Keratinocyte (primary cell): ENCODE measurements at regions not wholly inside any gene's neighbourhood (a gene's known extent, or its start where the extent isn't known, plus 50 kb on each side); places are given as distances from the start of the nearest gene placed in this dataset.

Source experiments
- DNase-seq: peaks from one replicate; pipeline ENCODE4 v3.0.0-alpha.2; 2011; ENCODE audit warnings: low read depth, missing footprints, low spot score
- FAIRE-seq: peaks from 2 replicates; lab custom pipeline; 2011; peaks lifted over from hg19 to GRCh38; lab: Jason Lieb, UNC
- H2AFZ ChIP-seq: 2 replicates; pipeline ENCODE4 v1.6.0; 2012; ENCODE audit warnings: low read length, control low read depth, inconsistent platforms; ENCODE audit not compliant: control insufficient read depth
- H3K27ac ChIP-seq: 2 replicates; pipeline ENCODE4 v1.5.1; 2011; ENCODE audit warnings: low read length; ENCODE audit not compliant: control insufficient read depth, insufficient read depth
- H3K27me3 ChIP-seq: 3 replicates; pipeline ENCODE4 v1.6.0; 2011; ENCODE audit warnings: low read length; ENCODE audit not compliant: control insufficient read depth, insufficient read depth; ENCODE audit errors: extremely low read depth
- H3K36me3 ChIP-seq, 2 experiments: 2 replicates in 1 of 2; 3 replicates in 1 of 2; pipeline ENCODE4 v1.5.1; 2011; ENCODE audit warnings: low read length in 2 of 2, mild to moderate bottlenecking in 1 of 2; ENCODE audit not compliant: control insufficient read depth in 2 of 2, insufficient read depth in 2 of 2; ENCODE audit errors: extremely low read depth in 1 of 2
- H3K4me1 ChIP-seq: 3 replicates; pipeline ENCODE4 v1.5.1; 2011; ENCODE audit warnings: low read length; ENCODE audit not compliant: control insufficient read depth, insufficient read depth; ENCODE audit errors: extremely low read depth
- H3K4me2 ChIP-seq: 3 replicates; pipeline ENCODE4 v1.6.0; 2011; ENCODE audit warnings: low read depth, low read length; ENCODE audit not compliant: control insufficient read depth, insufficient read depth; ENCODE audit errors: extremely low read depth
- H3K4me3 ChIP-seq, 3 experiments: fragments of 200-600 bp in 1 of 3; sonication (generic) in 1 of 3; 2 replicates in 2 of 3; 3 replicates in 1 of 3; pipeline ENCODE4 v1.5.1; 2011 to 2016; ENCODE audit warnings: low read length in 3 of 3, mild to moderate bottlenecking in 3 of 3, control low read depth in 2 of 3, inconsistent platforms in 1 of 3, low read depth in 1 of 3, mixed read lengths in 1 of 3, mixed run types in 1 of 3, moderate library complexity in 1 of 3; ENCODE audit not compliant: control insufficient read depth in 2 of 3, insufficient read depth in 2 of 3; ENCODE audit errors: extremely low read depth in 1 of 3
- H3K79me2 ChIP-seq: 2 replicates; pipeline ENCODE4 v1.6.0; 2012; ENCODE audit warnings: low read length; ENCODE audit not compliant: control insufficient read depth, insufficient read depth
- H3K9ac ChIP-seq: 3 replicates; pipeline ENCODE4 v1.6.0; 2011; ENCODE audit warnings: low read length; ENCODE audit not compliant: control insufficient read depth, insufficient read depth; ENCODE audit errors: extremely low read depth
- H3K9me1 ChIP-seq: 3 replicates; pipeline ENCODE4 v1.6.0; 2011; ENCODE audit warnings: low read length; ENCODE audit not compliant: control insufficient read depth, insufficient read depth; ENCODE audit errors: extremely low read depth
- H3K9me3 ChIP-seq: 2 replicates; pipeline ENCODE4 v1.5.1; 2012; ENCODE audit warnings: low read depth, low read length; ENCODE audit not compliant: control insufficient read depth
- H4K20me1 ChIP-seq: 3 replicates; pipeline ENCODE4 v1.6.0; 2011; ENCODE audit warnings: low read length; ENCODE audit not compliant: control insufficient read depth, insufficient read depth; ENCODE audit errors: extremely low read depth
- CTCF ChIP-seq, 3 experiments: IDR thresholded peaks in 1 of 3; conservative IDR thresholded peaks in 1 of 3; optimal IDR thresholded peaks in 1 of 3; 2 replicates in 2 of 3; 3 replicates in 1 of 3; pipeline versions ENCODE3 to v1.5.1; 2011; ENCODE audit warnings: low read length in 3 of 3, mild to moderate bottlenecking in 3 of 3, moderate library complexity in 2 of 3, control low read depth in 1 of 3, inconsistent platforms in 1 of 3; ENCODE audit not compliant: insufficient read depth in 2 of 3; ENCODE audit errors: extremely low read depth in 1 of 3
- EZH2 ChIP-seq: IDR thresholded peaks from one replicate; pipeline ENCODE4 v1.6.1; 2012; ENCODE audit warnings: inconsistent platforms, mild to moderate bottlenecking, low read length, moderate library complexity
- dilution Hi-C: fragments of 300-500 bp; cut with MboI; formaldehyde crosslinking; loops from one replicate; pipeline ENCODE4 v1.7.0; 2020; ENCODE audit warnings: low sequenced_read_pairs; ENCODE audit not compliant: extremely low pct_ligation_motif_present

- Histone ChIP-seq H4K20me1 (no peaks in the 10 kb centered on the region), H3K79me2 (no peaks in the 10 kb centered on the region), H3K9ac (no peak overlapping the region), H3K4me1 (no peaks in the 10 kb centered on the region), H3K4me2 (no peak overlapping the region), H2AFZ (no peak overlapping the region), H3K36me3 (no peaks in the 10 kb centered on the region), H3K27me3 (no peaks in the 10 kb centered on the region), H3K9me1 (no peaks in the 10 kb centered on the region), H3K4me3 (no peak overlapping the region), H3K27ac (no peak overlapping the region), H3K9me3 (no peaks in the 10 kb centered on the region)
- FAIRE-seq, result peak; percentile 23
- dilution Hi-C loops, result no loop called here
- TF ChIP-seq EZH2, result no peak
- TF ChIP-seq CTCF (optimal IDR thresholded peaks at IDR 0.05 in 1 of 3, IDR thresholded peaks at IDR 0.05 in 1 of 3, conservative IDR thresholded peaks at IDR 0.05 in 1 of 3; ENCODE audit: extremely low read depth in 1 of 3, insufficient read depth in 2 of 3, low read length in 3 of 3), result no peak
- DNase-seq, result no peak
Measured at GRCh38 chr5:148739023-148739422, 84.7 kb upstream of the HTR4 start.

- Histone ChIP-seq H3K79me2 (no peaks in the 10 kb centered on the region), H3K36me3 (no peaks in the 10 kb centered on the region), H3K27ac (no peak overlapping the region), H3K9ac (no peak overlapping the region), H3K9me1 (no peaks in the 10 kb centered on the region), H3K4me3 (no peak overlapping the region), H3K4me2 (no peak overlapping the region), H3K27me3 (no peaks in the 10 kb centered on the region), H3K4me1 (no peaks in the 10 kb centered on the region), H3K9me3 (no peaks in the 10 kb centered on the region), H4K20me1 (no peaks in the 10 kb centered on the region), H2AFZ (no peak overlapping the region)
- FAIRE-seq (no peak), DNase-seq (no peak)
- no peak for TF ChIP-seq CTCF (optimal IDR thresholded peaks at IDR 0.05 in 1 of 3, IDR thresholded peaks at IDR 0.05 in 1 of 3, conservative IDR thresholded peaks at IDR 0.05 in 1 of 3; ENCODE audit: extremely low read depth in 1 of 3, insufficient read depth in 2 of 3, low read length in 3 of 3)
- TF ChIP-seq EZH2, result no peak
- dilution Hi-C loops, result no loop called here
Measured at GRCh38 chr5:148739524-148739923, 85.2 kb upstream of the HTR4 start.
